ENCODE measurements at regions not wholly inside any gene's neighbourhood (a gene's known extent, or its start where the extent isn't known, plus 50 kb on each side); places are given as distances from the start of the nearest gene placed in this dataset.
A peak's percentile ranks its signal among the peaks of the same experiment; 100 is the strongest.

GRCh38 chr20:8951164-8951563 is 117.7 kb upstream of the PLCB4 start:
- DNase-seq (ENCODE audit: low read depth), result no peak
- no peak for TF ChIP-seq CTCF (conservative IDR thresholded peaks at IDR 0.05; ENCODE audit: low read depth, low read length)
- no peak overlapping the region for H3K4me3 ChIP-seq (ENCODE audit: low read depth, low read length)

DNA sequence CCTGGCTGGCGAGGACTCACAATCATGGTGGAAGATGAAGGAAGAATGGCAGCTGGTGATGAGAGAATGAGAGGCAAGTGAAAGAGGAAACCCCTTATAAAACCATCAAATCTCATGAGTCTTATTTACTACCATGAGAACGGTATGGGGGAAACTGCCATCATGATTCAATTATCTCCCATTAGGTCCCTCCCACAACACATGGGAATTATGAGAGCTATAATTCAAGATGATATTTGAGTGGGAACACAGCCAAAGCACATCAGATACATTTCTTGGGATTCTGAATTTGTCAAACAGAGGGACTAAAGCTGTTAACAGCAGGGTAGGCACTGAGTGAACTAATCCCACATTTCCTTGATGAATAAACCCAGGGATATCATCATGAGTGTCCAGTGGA is 116.2 kb upstream of the PLCB4 start:
- no peak overlapping the region for H3K4me3 ChIP-seq (ENCODE audit: low read depth, low read length)
- no peak for DNase-seq (ENCODE audit: low read depth)
- TF ChIP-seq CTCF (conservative IDR thresholded peaks at IDR 0.05; ENCODE audit: low read depth, low read length), result no peak

DNA sequence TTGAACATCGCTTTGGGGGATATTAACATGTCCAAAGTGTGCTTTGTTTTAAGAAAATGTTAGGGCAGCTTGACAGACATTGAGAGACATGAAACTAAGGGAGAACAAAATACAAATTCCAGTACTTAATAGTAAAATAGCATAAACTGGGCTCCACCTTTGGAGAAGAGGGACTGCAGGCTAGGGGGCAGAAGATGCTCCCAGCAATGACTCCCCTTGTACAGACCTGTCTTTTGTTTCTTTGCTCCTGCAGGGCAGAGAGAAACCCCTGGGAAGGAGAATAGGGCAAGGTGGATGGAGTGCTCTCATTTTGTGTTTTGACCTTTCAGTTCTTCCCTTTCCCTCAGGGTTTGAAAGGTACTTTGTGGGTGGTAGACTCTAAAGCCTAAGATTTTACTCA is 115.6 kb upstream of the PLCB4 start:
- TF ChIP-seq CTCF (conservative IDR thresholded peaks at IDR 0.05; ENCODE audit: low read depth, low read length), result peak; percentile 26
- H3K4me3 ChIP-seq (ENCODE audit: low read depth, low read length), result no peak overlapping the region
- no peak for DNase-seq (ENCODE audit: low read depth)

GRCh38 chr20:8960241-8960640 is 108.6 kb upstream of the PLCB4 start:
- no peak for DNase-seq (ENCODE audit: low read depth)
- no peak for TF ChIP-seq CTCF (conservative IDR thresholded peaks at IDR 0.05; ENCODE audit: low read depth, low read length)
- no peak overlapping the region for H3K4me3 ChIP-seq (ENCODE audit: low read depth, low read length)

DNA sequence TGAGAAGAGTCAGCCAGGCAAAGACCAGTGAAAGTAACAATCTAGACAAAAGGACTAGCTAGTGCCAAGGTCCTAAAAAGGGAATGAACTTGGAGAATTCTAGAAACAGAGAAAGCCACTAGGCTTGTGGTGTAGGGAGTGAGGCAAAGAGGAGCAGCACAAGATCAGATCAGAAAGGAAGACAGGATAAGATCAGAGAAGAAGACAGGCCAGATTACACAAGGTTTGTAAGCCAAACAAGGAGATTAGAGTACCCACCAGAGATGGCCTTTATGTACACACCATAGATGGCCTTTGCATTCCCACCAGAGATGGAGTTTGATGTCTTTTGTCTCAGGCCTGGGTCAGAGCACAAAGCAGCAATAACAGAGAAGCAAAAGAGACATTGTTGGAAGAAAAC is 105.6 kb upstream of the PLCB4 start:
- DNase-seq (ENCODE audit: low read depth), result no peak
- no peak overlapping the region for H3K4me3 ChIP-seq (ENCODE audit: low read depth, low read length)
- TF ChIP-seq CTCF (conservative IDR thresholded peaks at IDR 0.05; ENCODE audit: low read depth, low read length), result no peak

DNA sequence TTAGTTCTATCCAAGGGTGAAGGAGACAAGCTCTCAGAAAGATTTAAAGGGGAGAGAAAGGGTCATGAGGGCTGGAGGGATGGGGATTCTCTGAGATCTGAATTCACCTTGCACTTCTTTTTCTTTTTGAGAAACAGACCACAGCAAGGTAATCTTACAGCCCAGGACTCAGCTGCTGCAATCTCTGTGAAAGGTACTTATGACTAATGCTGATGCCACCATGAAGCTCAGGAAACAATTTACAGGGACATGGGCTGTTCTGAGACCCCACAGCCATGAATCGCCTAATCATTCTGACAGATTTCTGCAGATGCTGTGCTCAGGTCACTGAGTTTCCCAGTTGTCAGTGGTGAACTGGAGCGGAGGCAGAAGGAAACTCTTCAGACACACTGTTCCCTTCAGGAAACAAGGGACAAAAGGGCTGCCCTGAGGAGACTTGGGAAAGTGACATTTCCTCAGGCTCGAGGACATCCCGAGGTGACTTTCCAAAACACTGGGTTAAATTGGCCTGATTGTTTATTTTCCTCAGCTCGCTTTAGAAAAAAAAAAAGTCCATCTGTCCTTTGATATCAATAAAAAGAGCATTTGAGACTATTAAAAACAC is 103.8 kb upstream of the PLCB4 start:
- H3K4me3 ChIP-seq (ENCODE audit: low read depth, low read length), result no peak overlapping the region
- no peak for DNase-seq (ENCODE audit: low read depth)
- no peak for TF ChIP-seq CTCF (conservative IDR thresholded peaks at IDR 0.05; ENCODE audit: low read depth, low read length)

DNA sequence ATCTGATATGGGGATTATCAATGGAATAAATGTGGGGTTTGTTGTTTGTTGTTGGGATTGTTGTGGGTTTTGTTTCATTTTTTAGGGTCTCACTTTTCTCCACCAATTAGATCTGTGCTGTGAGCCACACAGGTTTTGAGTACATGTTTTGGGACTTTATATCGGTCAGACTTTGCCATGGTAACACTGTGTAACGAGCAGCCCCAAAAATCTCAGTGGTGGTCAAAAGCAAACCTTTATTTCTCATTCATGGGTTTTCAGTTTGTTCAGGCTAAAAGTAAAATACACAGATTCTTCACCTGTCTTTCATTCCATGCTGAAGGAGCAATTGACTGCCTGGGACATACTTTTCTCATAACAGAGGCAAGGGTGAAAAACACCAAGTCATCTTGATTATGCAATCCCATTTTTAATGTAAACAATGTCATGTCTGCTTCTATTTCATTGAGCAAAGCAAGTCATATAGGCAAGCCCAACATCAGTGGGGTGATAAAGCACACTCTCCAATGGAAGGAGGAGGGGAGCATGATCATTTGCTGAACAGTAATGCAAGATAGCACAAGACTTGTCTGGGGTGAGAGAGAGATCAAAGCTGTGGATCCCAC is 101.1 kb upstream of the PLCB4 start:
- peak; percentile 5 for DNase-seq (ENCODE audit: low read depth)
- TF ChIP-seq CTCF (conservative IDR thresholded peaks at IDR 0.05; ENCODE audit: low read depth, low read length), result no peak
- H3K4me3 ChIP-seq (ENCODE audit: low read depth, low read length), result no peak overlapping the region
